Endothelial cell of umbilical vein (primary cell): ENCODE measurements at regions not wholly inside any gene's neighbourhood (a gene's known extent, or its start where the extent isn't known, plus 50 kb on each side); places are given as distances from the start of the nearest gene placed in this dataset.

Experiments
- BruUV-seq: library from RNA; stranded (reverse); fragments of 400-500 nt; replicated peaks from 2 replicates; lab custom pipeline; 2021; lab: Mats Ljungman, UMichigan
- CTCF ChIA-PET: fragments of 300-600, 350-600 bp; sonication (Branson Sonifier 250); formaldehyde crosslinking; loops from one replicate; lab custom pipeline; 2021; ENCODE audit warnings: antibody characterized with exemption, inconsistent platforms; lab: Charles Lee
- POLR2A ChIA-PET: fragments of 300-600, 350-600 bp; sonication (Branson Sonifier 250); formaldehyde crosslinking; loops from one replicate; lab custom pipeline; 2021; ENCODE audit warnings: antibody characterized with exemption, inconsistent platforms; lab: Charles Lee
- DNase-seq: peaks from one replicate; pipeline ENCODE4 v3.0.0-alpha.2; 2011; ENCODE audit warnings: low read depth, low spot score
- FAIRE-seq: peaks from 2 replicates; lab custom pipeline; 2011; peaks lifted over from hg19 to GRCh38; lab: Jason Lieb, UNC
- H2AFZ ChIP-seq: 2 replicates; pipeline ENCODE4 v1.6.0; 2012; ENCODE audit warnings: low read depth, low read length, control low read depth, inconsistent platforms
- H3K27ac ChIP-seq: 2 replicates; pipeline ENCODE4 v1.5.1; 2011; ENCODE audit warnings: low read depth, mild to moderate bottlenecking, control low read depth, low read length, moderate library complexity; ENCODE audit not compliant: insufficient read depth
- H3K27me3 ChIP-seq, 2 experiments: 2 replicates each; pipeline versions ENCODE4 v1.6.0 to v1.6.1; 2011; ENCODE audit warnings: low read length in 2 of 2, mixed read lengths in 1 of 2; ENCODE audit not compliant: control insufficient read depth in 2 of 2, insufficient read depth in 2 of 2
- H3K36me3 ChIP-seq, 2 experiments: 2 replicates in 1 of 2; 3 replicates in 1 of 2; pipeline ENCODE4 v1.5.1; 2011; ENCODE audit warnings: low read length in 2 of 2, mild to moderate bottlenecking in 1 of 2, moderate library complexity in 1 of 2; ENCODE audit not compliant: control insufficient read depth in 2 of 2, insufficient read depth in 2 of 2; ENCODE audit errors: extremely low read depth in 1 of 2
- H3K4me1 ChIP-seq: 3 replicates; pipeline ENCODE4 v1.5.1; 2011; ENCODE audit warnings: mild to moderate bottlenecking, low read length; ENCODE audit not compliant: control insufficient read depth, insufficient read depth; ENCODE audit errors: extremely low read depth
- H3K4me2 ChIP-seq: 2 replicates; pipeline ENCODE4 v1.6.1; 2011; ENCODE audit warnings: low read length, control low read depth, mixed read lengths; ENCODE audit not compliant: insufficient read depth
- H3K4me3 ChIP-seq, 3 experiments: fragments of 200-600 bp in 1 of 3; sonication (generic), shearing (Covaris generic) in 1 of 3; replicated peaks in 1 of 3; 2 replicates each; pipeline ENCODE4 v1.5.1; 2011 to 2016; ENCODE audit warnings: control low read depth in 3 of 3, low read length in 3 of 3, mild to moderate bottlenecking in 2 of 3, inconsistent platforms in 1 of 3, low read depth in 1 of 3, moderate library complexity in 1 of 3; ENCODE audit not compliant: insufficient read depth in 1 of 3
- H3K79me2 ChIP-seq: 2 replicates; pipeline ENCODE4 v1.6.0; 2012; ENCODE audit warnings: low read length, inconsistent platforms; ENCODE audit not compliant: control insufficient read depth, insufficient read depth
- H3K9ac ChIP-seq: replicated peaks from 2 replicates; pipeline ENCODE3; 2011; ENCODE audit warnings: low read length, control low read depth; ENCODE audit not compliant: insufficient read depth; ENCODE audit errors: extremely low read depth
- H3K9me1 ChIP-seq: replicated peaks from 3 replicates; pipeline ENCODE4 v1.6.0; 2011; ENCODE audit warnings: mild to moderate bottlenecking, low read length; ENCODE audit not compliant: control insufficient read depth, insufficient read depth; ENCODE audit errors: extremely low read depth
- H3K9me3 ChIP-seq: replicated peaks from 2 replicates; pipeline ENCODE4 v1.5.1; 2012; ENCODE audit warnings: low read length, inconsistent platforms; ENCODE audit not compliant: control insufficient read depth, insufficient read depth
- H4K20me1 ChIP-seq: replicated peaks from 2 replicates; pipeline ENCODE3; 2011; ENCODE audit warnings: mild to moderate bottlenecking, low read length; ENCODE audit not compliant: control insufficient read depth, insufficient read depth; ENCODE audit errors: extremely low read depth
- EZH2 ChIP-seq: IDR thresholded peaks from 2 replicates; pipeline ENCODE4 v1.6.1; 2012; ENCODE audit warnings: borderline replicate concordance, low read depth, mild to moderate bottlenecking, moderate library complexity, low read length, inconsistent platforms; ENCODE audit not compliant: severe bottlenecking
- FOS ChIP-seq: IDR thresholded peaks from 2 replicates; pipeline ENCODE4 v1.6.1; 2011; ENCODE audit warnings: mild to moderate bottlenecking, low read length, moderate library complexity, borderline replicate concordance; ENCODE audit not compliant: insufficient read depth
- GATA2 ChIP-seq: IDR thresholded peaks from 2 replicates; pipeline ENCODE4 v1.7.0; 2011; ENCODE audit warnings: low read depth, mild to moderate bottlenecking, moderate library complexity, mixed read lengths, low read length; ENCODE audit not compliant: insufficient read length, insufficient read depth
- JUN ChIP-seq: IDR thresholded peaks from 2 replicates; pipeline ENCODE4 v1.6.1; 2011; ENCODE audit warnings: borderline replicate concordance, low read depth; ENCODE audit not compliant: insufficient read length, insufficient read depth
- MYC ChIP-seq: IDR thresholded peaks from one replicate; pipeline ENCODE4 v1.6.1; 2011; ENCODE audit warnings: mild to moderate bottlenecking, low read depth, low read length
- POLR2AphosphoS5 ChIP-seq: IDR thresholded peaks from 2 replicates; pipeline ENCODE4 v1.6.1; 2012; ENCODE audit warnings: low read depth, mild to moderate bottlenecking, control low read depth, low read length, moderate library complexity; ENCODE audit not compliant: insufficient read depth
- dilution Hi-C: fragments of 300-500 bp; cut with MboI; formaldehyde crosslinking; loops from one replicate; pipeline ENCODE4 v1.15.0; 2019; ENCODE audit warnings: low sequenced_read_pairs; ENCODE audit not compliant: extremely low pct_ligation_motif_present
- intact Hi-C: fragments of 100-400 bp; cut with micrococcal nuclease; formaldehyde crosslinking; loops from one replicate; pipeline ENCODE4 v1.10.0; 2022
- TF ChIP-seq, protein P1 (sequence below), 2 donors: IDR thresholded peaks; 1 replicate in 1 of 2; 2 replicates in 1 of 2; pipeline ENCODE4 v1.5.1; 2011; ENCODE audit warnings: low read length in 2 of 2, mild to moderate bottlenecking in 2 of 2, moderate library complexity in 2 of 2, control low read depth in 1 of 2, inconsistent platforms in 1 of 2, low read depth in 1 of 2; ENCODE audit not compliant: insufficient read depth in 1 of 2; ENCODE audit errors: extremely low read depth in 1 of 2

DNA sequence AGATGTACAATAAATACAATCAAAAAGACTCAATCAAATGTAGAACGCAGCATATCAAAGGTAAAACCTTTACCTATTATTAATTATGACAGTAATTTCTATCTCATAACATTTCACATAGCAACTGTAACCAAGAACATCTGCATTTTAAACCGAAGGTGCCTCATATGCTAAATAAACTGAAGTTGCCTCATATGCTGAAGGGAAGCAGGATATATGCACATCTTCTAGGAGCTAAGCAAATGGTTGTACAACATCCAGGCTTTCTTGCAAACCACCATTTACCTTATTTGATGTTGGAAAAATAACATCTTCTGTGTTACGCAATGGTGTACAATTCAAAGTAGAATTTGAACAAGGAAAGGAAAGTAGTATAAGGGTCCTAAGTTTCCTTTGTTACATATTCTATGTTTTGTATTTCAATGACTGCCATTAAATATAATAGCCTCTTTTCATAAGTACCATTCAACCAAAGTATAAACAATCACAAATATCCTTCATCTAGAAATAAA lies 145.9 kb downstream of the SATB1 start:
- Histone ChIP-seq H3K9me1 (no peaks in the 10 kb centered on the region), H3K4me3 (no peak overlapping the region), H3K27me3 (no peaks in the 10 kb centered on the region), H3K4me1 (no peaks in the 10 kb centered on the region), H3K36me3 (no peaks in the 10 kb centered on the region), H3K27ac (no peak overlapping the region), H3K79me2 (no peaks in the 10 kb centered on the region), H3K9ac (no peak overlapping the region), H2AFZ (no peak overlapping the region), H3K9me3 (no peaks in the 10 kb centered on the region), H4K20me1 (no peaks in the 10 kb centered on the region), H3K4me2 (no peak overlapping the region)
- BruUV-seq = no TSS peak
- ChIA-PET POLR2A (no interaction called here), CTCF (no interaction called here)
- FAIRE-seq = no peak
- intact Hi-C loops (no loop called here), dilution Hi-C loops (no loop called here)
- TF ChIP-seq POLR2AphosphoS5 (no peak), FOS (no peak), GATA2 (no peak)
- no peak for DNase-seq

DNA sequence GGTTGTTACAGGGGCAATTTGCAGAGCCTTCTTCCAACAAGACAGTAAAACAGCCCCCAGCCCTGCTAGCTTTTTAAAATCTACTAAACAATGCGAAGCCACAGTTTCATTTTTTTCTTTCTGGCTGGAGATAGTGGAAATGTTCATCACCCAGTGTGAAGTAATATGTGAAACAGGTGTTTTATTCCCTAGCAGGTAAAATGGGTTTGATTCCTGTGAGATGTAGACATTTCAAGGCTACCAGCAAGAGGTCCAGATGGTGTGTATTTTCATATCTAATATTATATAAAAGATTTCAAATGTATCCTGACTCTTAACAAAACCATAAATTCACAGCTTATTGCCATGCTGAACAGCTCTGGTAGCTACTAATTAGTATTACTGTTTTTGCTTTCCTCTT lies 160.3 kb downstream of the SATB1 start:
- TF ChIP-seq POLR2AphosphoS5 = no peak
- no peak for TF ChIP-seq MYC
- TF ChIP-seq EZH2 = no peak
- TF ChIP-seq FOS = no peak
- TF ChIP-seq, protein P1, sequence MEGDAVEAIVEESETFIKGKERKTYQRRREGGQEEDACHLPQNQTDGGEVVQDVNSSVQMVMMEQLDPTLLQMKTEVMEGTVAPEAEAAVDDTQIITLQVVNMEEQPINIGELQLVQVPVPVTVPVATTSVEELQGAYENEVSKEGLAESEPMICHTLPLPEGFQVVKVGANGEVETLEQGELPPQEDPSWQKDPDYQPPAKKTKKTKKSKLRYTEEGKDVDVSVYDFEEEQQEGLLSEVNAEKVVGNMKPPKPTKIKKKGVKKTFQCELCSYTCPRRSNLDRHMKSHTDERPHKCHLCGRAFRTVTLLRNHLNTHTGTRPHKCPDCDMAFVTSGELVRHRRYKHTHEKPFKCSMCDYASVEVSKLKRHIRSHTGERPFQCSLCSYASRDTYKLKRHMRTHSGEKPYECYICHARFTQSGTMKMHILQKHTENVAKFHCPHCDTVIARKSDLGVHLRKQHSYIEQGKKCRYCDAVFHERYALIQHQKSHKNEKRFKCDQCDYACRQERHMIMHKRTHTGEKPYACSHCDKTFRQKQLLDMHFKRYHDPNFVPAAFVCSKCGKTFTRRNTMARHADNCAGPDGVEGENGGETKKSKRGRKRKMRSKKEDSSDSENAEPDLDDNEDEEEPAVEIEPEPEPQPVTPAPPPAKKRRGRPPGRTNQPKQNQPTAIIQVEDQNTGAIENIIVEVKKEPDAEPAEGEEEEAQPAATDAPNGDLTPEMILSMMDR (IDR thresholded peaks at IDR 0.05; ENCODE audit: extremely low read depth in 1 of 2, insufficient read depth in 1 of 2, low read depth in 1 of 2, low read length in 2 of 2) = no peak
- no peak for TF ChIP-seq JUN
- no peak overlapping the region for H3K9ac ChIP-seq
- no TSS peak for BruUV-seq
- ChIA-PET POLR2A (no interaction called here), CTCF (no interaction called here)
- no peak overlapping the region for H2AFZ ChIP-seq
- H3K79me2 ChIP-seq = no peaks in the 10 kb centered on the region
- H3K4me1 ChIP-seq = no peaks in the 10 kb centered on the region
- no peak overlapping the region for H3K27ac ChIP-seq
- no peaks in the 10 kb centered on the region for H3K36me3 ChIP-seq
- no peaks in the 10 kb centered on the region for H4K20me1 ChIP-seq
- intact Hi-C loops = no loop called here
- no peak overlapping the region for H3K4me3 ChIP-seq
- dilution Hi-C loops = no loop called here
- peaks cover 7% of the 10 kb centered on the region for H3K9me3 ChIP-seq
- H3K27me3 ChIP-seq = no peaks in the 10 kb centered on the region
- H3K4me2 ChIP-seq = no peak overlapping the region
- no peaks in the 10 kb centered on the region for H3K9me1 ChIP-seq
- FAIRE-seq = no peak
- no peak for DNase-seq
